Neural cell (in vitro differentiated cells): ENCODE measurements at regions not wholly inside any gene's neighbourhood (a gene's known extent, or its start where the extent isn't known, plus 50 kb on each side); places are given as distances from the start of the nearest gene placed in this dataset.

Experiments
- CTCF ChIP-seq: fragments of 450-650 bp; IDR thresholded peaks from 2 replicates; pipeline ENCODE4 v1.5.1; 2014; ENCODE audit warnings: antibody characterized with exemption, mild to moderate bottlenecking, moderate library complexity; ENCODE audit not compliant: poor library complexity, severe bottlenecking
- EP300 ChIP-seq: fragments of 450-650 bp; conservative IDR thresholded peaks from 2 replicates; pipeline ENCODE4 v1.6.1; 2014; ENCODE audit warnings: antibody characterized with exemption, mild to moderate bottlenecking, moderate library complexity; ENCODE audit not compliant: poor library complexity, severe bottlenecking
- EZH2 ChIP-seq: fragments of 200-600, 300-800 bp; shearing (Covaris generic), sonication (generic); IDR thresholded peaks from 2 replicates; pipeline ENCODE4 v1.6.1; 2014; ENCODE audit warnings: antibody characterized with exemption, low read length, borderline replicate concordance, mild to moderate bottlenecking; ENCODE audit not compliant: insufficient read depth, poor library complexity, severe bottlenecking
- MXI1 ChIP-seq: fragments of 450-650 bp; conservative IDR thresholded peaks from 2 replicates; pipeline ENCODE4 v1.6.1; 2014; ENCODE audit warnings: antibody characterized with exemption, mild to moderate bottlenecking; ENCODE audit not compliant: poor library complexity, severe bottlenecking
- POLR2AphosphoS5 ChIP-seq: IDR thresholded peaks from 2 replicates; pipeline ENCODE4 v1.6.1; 2012
- RAD21 ChIP-seq: fragments of 450-650 bp; conservative IDR thresholded peaks from 2 replicates; pipeline ENCODE4 v1.6.1; 2014; ENCODE audit warnings: antibody characterized with exemption, mild to moderate bottlenecking, moderate library complexity
- REST ChIP-seq: IDR thresholded peaks from 2 replicates; pipeline ENCODE4 v1.6.1; 2012; ENCODE audit warnings: borderline replicate concordance
- TAF1 ChIP-seq: IDR thresholded peaks from 2 replicates; pipeline ENCODE4 v1.6.1; 2012; ENCODE audit warnings: low read depth

- TF ChIP-seq CTCF = no peak
- TF ChIP-seq TAF1 = no peak
- TF ChIP-seq POLR2AphosphoS5 = no peak
- no peak for TF ChIP-seq EP300
- no peak for TF ChIP-seq EZH2
- TF ChIP-seq MXI1 = no peak
- TF ChIP-seq RAD21 = no peak
- TF ChIP-seq REST = no peak
Observed at GRCh38 chr4:25563071-25563564, 92.5 kb upstream of the SLC34A2 start.
